HG02759 (cell line): ENCODE measurements at regions not wholly inside any gene's neighbourhood (a gene's known extent, or its start where the extent isn't known, plus 50 kb on each side); places are given as distances from the start of the nearest gene placed in this dataset.
"Not testable (repeated sequence)": the region's sequence is repeated elsewhere in the genome, so short reads cannot be mapped to it uniquely, and the experiment has no call there.

ENCODE experiments used
- ATAC-seq: cut with Tn5 transposase; IDR thresholded peaks from one replicate; pipeline ENCODE4 v1.9.1; 2021; ENCODE audit warnings: mild to moderate bottlenecking, moderate library complexity; ENCODE audit not compliant: unreplicated experiment

DNA sequence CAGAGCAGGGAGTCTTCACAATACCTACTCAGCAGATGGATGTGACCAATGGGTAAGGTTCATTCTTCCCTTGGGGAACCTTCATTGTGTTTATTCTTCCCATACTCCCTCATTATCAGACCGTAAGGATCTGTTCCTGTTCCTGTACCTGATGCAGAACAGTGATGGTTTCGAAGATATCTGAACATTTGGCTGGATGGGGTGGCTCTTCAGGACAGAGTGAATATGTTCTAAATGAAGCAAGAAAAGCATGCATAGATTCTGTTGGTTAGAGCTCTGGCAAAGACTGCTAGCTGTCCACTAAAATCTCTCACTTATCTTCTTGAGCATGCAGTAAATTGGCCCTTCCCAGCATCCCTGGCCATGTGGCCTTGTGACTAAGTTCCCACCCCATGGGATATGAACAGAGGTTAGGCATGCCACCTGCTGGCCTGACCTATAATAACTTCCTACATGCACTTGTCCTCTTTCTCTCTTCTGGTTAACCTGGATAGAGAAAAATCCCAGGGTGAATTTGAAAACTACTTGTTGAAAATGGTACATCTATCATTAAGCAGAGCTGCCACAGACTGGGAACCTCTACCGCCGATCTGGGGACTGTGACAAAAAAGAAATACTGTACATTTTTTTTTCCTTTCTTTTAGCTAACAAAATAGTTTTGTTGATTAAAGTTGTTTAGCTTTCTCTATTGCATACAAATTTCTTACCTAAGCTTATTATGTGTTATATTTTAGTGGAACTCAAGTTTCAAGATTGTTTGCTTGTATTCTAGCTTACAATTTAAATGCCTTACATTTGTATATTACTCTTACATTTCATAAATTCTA, 60.0 kb upstream of the BANK1 start:
- peak; percentile 97 for ATAC-seq

DNA sequence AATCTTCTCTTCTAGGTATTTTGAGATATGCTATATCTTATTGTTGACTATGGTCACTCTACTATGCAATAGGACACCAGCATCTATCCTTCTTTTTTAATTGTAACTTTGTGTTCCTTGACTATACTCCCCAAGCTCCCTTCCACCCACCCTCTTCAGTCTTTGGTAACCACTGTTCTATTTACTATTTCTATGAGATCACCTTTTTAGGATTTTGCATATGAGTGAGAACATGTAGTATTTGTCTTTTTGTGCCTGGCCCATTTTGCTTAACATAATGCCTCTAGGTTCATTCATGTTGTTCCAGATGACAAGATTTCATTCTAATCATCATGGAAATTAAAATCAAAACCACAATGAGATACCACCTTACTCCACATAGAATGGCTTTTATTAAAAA, 63.3 kb upstream of the BANK1 start:
- no peak for ATAC-seq

DNA sequence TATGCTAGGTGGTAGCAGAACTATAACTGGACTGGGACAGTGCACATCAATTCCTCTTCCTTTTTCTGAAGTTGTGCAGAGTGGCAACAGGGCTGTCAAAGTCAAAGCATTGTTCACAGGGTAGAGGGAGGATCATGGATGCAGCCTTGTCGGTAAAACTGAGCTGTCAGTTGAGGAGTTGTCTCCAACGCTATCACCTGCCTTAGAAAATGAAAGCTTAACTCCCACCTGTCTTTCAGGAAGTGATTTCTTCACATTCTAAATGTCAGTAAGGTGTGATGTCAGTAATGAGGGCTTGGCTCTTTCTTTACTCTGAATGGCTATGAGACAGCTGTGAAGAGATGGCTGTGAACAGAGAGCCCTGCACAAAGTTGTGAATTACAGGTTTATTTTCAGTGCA, 66.4 kb upstream of the BANK1 start:
- no peak for ATAC-seq

- ATAC-seq: no peak
These were observed 71.7 kb upstream of the BANK1 start for GRCh38 chr4:101718810-101719209.

- ATAC-seq: no peak
These were observed 78.8 kb upstream of the BANK1 start for GRCh38 chr4:101711590-101712260.

- no peak for ATAC-seq
These were observed 79.7 kb upstream of the BANK1 start for GRCh38 chr4:101710806-101711205.

DNA sequence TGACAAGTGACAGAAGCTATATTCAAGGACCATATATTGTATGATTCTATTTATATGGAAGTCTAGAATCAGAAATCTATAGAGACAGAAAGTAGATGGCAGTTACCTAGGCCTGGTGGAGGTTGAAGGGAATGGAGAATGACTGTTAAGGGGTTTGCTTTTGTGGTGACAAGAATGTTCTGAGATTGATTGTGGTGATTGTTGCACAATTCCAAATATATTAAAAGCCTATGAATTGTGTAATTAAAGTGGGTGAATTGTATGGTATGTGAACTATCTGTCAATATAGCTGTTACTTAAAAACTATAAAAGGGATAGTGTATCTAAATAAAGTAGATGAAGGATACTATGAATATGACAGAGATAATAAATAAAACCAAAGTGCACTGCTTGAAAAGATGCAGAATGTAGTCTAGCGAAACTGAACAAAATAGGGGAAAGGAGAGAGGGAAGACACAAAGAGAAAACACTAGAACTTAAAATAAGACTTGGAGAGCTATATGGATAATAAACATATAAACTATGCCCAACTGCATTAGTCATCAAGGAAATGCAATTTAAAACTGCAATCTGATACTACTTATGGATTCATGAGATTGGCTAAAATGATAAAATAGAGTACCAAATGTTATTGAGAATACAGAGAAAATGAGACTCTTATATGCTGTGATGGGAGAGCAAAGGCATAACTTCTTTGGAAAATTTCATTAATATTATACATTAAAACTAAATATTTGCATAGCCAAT, 82.1 kb upstream of the BANK1 start:
- ATAC-seq: no peak

DNA sequence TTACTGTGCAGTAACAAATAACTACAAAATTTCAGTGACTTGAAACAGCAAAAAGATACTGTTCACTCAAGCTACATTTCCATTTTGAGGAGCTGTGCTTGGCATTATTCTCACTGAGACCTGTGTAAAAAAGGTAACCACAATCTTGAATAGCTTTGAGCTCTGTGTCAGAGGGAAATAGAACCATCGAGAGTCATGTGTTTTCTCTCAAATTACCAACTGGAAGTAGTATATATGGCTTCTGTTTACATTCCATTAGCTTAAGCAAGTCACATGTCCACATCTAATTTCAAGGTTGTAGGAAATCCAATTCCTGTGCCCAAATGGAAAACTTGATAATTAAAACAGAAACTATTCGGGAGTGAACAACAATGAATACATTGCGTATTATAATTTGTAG, 82.9 kb upstream of the BANK1 start:
- no peak for ATAC-seq

DNA sequence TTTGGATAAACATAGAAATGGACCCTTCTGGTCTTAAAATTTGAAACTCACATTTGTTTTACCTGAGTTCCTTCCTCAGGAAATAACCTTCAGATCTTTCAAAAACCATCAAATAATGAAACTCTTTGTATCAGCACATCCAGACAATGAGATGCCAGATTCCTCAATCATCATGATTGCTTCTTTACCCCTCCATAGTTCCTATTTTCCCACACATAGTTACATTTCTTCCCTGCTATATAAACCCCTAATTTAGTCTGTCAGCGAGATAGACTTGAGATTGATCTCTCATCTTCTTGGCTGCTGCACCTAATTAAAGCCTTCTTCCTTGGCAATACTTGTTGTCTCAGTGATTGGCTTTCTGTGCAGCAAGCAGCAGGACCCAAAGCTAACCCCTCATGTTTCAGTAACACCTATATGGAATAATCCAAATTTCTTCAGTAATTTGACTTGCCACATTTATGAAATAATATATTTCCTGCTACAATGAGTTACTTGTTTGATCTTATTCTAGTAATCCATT, 83.9 kb upstream of the BANK1 start:
- no peak for ATAC-seq

DNA sequence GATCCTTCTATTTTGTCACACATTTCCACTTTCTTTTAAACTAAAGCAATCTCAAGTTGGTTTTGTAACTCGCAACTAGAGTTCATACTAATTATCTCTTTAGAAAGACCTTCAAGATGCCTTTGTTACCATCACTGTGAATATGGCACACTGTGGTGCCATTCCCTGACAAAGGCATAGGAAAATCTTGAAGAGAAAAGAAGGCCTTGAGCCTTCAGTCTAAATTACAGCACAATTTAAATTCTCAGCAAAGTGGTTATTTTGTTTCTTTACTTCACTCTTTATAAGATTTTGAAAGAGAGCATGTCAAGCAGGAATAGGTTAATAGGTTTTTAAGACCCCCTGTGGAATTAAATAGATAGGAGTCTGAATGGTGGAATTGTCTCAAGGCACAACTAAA, 89.0 kb upstream of the BANK1 start:
- ATAC-seq: no peak

DNA sequence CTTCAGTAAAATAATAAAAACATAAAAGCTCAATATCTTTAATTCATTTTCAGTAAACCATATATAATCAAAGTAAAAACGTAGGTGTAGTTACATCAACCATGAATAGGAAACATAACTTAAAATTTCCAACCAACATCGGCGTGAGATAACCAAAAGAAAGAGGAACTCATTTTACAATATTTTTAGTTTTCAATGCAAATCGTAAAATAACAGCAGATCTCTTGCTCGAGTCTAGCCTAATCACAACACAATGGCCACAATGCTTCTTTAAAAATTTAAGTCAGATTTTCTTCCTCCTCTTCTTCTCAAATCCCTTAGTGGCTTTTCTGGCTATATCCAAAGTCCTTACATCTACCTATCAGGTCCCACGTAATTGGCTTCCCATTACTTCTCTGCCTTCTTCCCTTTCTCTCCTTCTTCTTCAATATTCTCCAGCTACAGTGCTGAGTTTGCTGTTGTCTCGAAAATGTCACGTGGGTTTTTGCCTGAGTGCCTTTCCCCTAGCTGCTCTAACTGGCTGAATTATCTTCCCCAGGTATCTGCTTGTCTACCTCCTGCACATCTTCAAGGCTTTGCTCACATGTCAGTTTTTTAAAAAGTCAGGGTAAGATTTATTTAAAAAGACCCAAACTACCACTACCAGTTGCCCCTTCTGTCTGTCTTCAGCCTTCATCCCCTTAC, 90.9 kb upstream of the BANK1 start:
- no peak for ATAC-seq

- ATAC-seq: no peak
These were observed 93.3 kb upstream of the BANK1 start for GRCh38 chr4:101697266-101697665.

GRCh38 chr4:101696276-101697010, 94.1 kb upstream of the BANK1 start:
- ATAC-seq: no peak

DNA sequence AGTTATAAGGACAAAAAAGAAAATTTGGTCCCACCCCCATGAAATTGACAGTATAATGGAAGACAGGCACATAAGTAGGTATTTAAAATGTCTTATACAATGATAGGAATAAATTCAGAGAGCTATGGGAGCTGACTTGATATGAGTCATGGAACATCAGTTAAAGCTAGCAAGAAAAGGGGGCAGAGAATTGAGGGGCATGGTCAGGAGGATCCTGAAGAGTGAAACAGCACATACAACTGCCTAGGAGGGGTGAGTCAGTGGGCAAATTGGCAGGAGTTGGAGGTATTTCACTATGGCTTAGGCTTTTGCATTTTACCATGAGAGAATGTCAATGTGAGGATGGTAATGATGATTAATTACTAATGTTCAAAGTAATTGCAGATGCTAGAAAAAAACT, 95.4 kb upstream of the BANK1 start:
- ATAC-seq: no peak

DNA sequence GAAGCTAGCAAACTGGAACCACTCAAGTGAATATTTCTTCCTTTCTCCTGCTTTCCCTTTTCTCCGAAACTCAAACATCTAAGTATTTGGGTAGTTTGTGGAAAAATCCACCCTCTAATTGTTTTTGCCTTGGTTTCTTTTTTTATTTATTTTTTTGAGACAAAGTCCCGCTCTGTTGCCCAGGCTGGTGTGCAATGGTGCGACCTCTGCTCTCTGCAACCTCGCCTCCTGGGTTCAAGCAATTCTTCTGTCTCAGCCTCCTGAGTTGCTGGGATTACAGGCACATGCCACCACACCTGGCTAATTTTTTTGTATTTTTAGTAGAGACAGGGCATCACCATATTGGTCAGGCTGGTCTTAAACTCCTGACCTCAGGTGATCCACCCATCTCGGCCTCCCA, 96.1 kb upstream of the BANK1 start:
- ATAC-seq: not testable (repeated sequence)

- ATAC-seq: peak; percentile 80
These were observed 96.6 kb upstream of the BANK1 start for GRCh38 chr4:101693842-101694398.

GRCh38 chr4:101689220-101689619, 101.3 kb upstream of the BANK1 start:
- ATAC-seq: no peak

- ATAC-seq: no peak
These were observed 105.4 kb upstream of the BANK1 start for GRCh38 chr4:101685126-101685525.

- no peak for ATAC-seq
These were observed 107.6 kb upstream of the BANK1 start for GRCh38 chr4:101682946-101683345.

DNA sequence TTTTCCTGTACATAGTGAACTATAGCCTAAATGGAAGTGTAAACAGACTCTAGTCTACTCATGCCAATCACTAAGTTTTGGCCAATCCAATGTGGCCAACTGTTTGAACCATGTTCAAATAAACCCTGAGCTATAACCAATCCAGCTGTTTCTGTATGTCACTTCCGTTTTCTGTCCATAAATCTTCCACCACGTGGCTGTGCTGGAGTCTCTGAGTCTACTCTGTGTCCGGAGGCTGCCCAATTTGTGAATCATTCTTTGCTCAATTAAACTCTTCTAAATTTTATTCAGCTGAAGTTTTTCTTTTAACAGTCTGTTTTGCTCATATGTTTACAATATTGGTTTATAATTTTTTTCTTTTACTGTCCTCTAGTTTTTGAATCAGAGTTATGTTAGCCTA, 112.3 kb upstream of the BANK1 start:
- ATAC-seq: no peak
